Kidney epithelial cell (primary cell): ENCODE measurements at regions not wholly inside any gene's neighbourhood (a gene's known extent, or its start where the extent isn't known, plus 50 kb on each side); places are given as distances from the start of the nearest gene placed in this dataset.

Experiments
- DNase-seq: peaks from one replicate; pipeline ENCODE4 v3.0.0-alpha.2; 2010; ENCODE audit warnings: low read depth
- H3K27me3 ChIP-seq: 2 replicates; pipeline ENCODE4 v1.6.0; 2011; ENCODE audit warnings: low read length; ENCODE audit not compliant: control insufficient read depth, insufficient read depth
- H3K36me3 ChIP-seq: 2 replicates; pipeline ENCODE4 v1.5.1; 2011; ENCODE audit warnings: low read length; ENCODE audit not compliant: control insufficient read depth, insufficient read depth
- H3K4me3 ChIP-seq: 2 replicates; pipeline ENCODE4 v1.5.1; 2011; ENCODE audit warnings: low read depth, mild to moderate bottlenecking, control low read depth, low read length
- CTCF ChIP-seq: IDR thresholded peaks from 2 replicates; pipeline ENCODE4 v1.5.1; 2011; ENCODE audit warnings: mild to moderate bottlenecking, moderate library complexity, low read length, control low read depth, inconsistent platforms; ENCODE audit not compliant: insufficient read depth, poor library complexity, severe bottlenecking

- no peak for TF ChIP-seq CTCF
- no peaks in the 10 kb centered on the region for H3K27me3 ChIP-seq
- no peaks in the 10 kb centered on the region for H3K36me3 ChIP-seq
- DNase-seq, result no peak
- no peak overlapping the region for H3K4me3 ChIP-seq
Measured at GRCh38 chr6:20326422-20326728, 75.3 kb upstream of the E2F3 start.

- H3K4me3 ChIP-seq, result no peak overlapping the region
- DNase-seq, result no peak
- no peaks in the 10 kb centered on the region for H3K36me3 ChIP-seq
- TF ChIP-seq CTCF, result no peak
- H3K27me3 ChIP-seq, result no peaks in the 10 kb centered on the region
Measured at GRCh38 chr6:20327141-20327540, 74.5 kb upstream of the E2F3 start.

- no peak for TF ChIP-seq CTCF
- H3K36me3 ChIP-seq, result no peaks in the 10 kb centered on the region
- no peaks in the 10 kb centered on the region for H3K27me3 ChIP-seq
- H3K4me3 ChIP-seq, result no peak overlapping the region
- DNase-seq, result no peak
Measured at GRCh38 chr6:20328266-20328923, 73.3 kb upstream of the E2F3 start.

- no peak for DNase-seq
- no peak for TF ChIP-seq CTCF
- Histone ChIP-seq H3K36me3 (no peaks in the 10 kb centered on the region), H3K4me3 (no peak overlapping the region), H3K27me3 (no peaks in the 10 kb centered on the region)
Measured at GRCh38 chr6:20328924-20329300, 72.8 kb upstream of the E2F3 start.

- TF ChIP-seq CTCF, result no peak
- peaks cover 4% of the 10 kb centered on the region for H3K27me3 ChIP-seq
Measured at GRCh38 chr6:20331042-20331441, 70.6 kb upstream of the E2F3 start.

GRCh38 chr6:20331625-20332024 is 70.1 kb upstream of the E2F3 start:
- TF ChIP-seq CTCF, result no peak
- Histone ChIP-seq H3K4me3 (no peak overlapping the region), H3K36me3 (no peaks in the 10 kb centered on the region), H3K27me3 (peaks cover 4% of the 10 kb centered on the region)
- no peak for DNase-seq

More at GRCh38 chr6:20331042-20331441, 70.6 kb upstream of the E2F3 start:
- Histone ChIP-seq H3K36me3 (no peaks in the 10 kb centered on the region), H3K4me3 (no peak overlapping the region)
- DNase-seq, result no peak
